ENCODE measurements at regions not wholly inside any gene's neighbourhood (a gene's known extent, or its start where the extent isn't known, plus 50 kb on each side); places are given as distances from the start of the nearest gene placed in this dataset.
"Not testable (repeated sequence)": the region's sequence is repeated elsewhere in the genome, so short reads cannot be mapped to it uniquely, and the experiment has no call there.

- DNase-seq: no peak
Measured at GRCh38 chr10:2049560-2049959, 312.2 kb upstream of the ADARB2 start.

GRCh38 chr10:2048337-2048973 lies 311.1 kb upstream of the ADARB2 start:
- no peak for DNase-seq

GRCh38 chr10:2047679-2048078 lies 310.4 kb upstream of the ADARB2 start:
- no peak for DNase-seq

- DNase-seq: no peak
Measured at GRCh38 chr10:2043379-2043778, 306.1 kb upstream of the ADARB2 start.

- no peak for DNase-seq
Measured at GRCh38 chr10:2038036-2038435, 300.7 kb upstream of the ADARB2 start.

GRCh38 chr10:2037246-2037645 lies 299.9 kb upstream of the ADARB2 start:
- no peak for DNase-seq

GRCh38 chr10:2036209-2036608 lies 298.9 kb upstream of the ADARB2 start:
- DNase-seq: no peak

- no peak for DNase-seq
Measured at GRCh38 chr10:2030046-2030445, 292.7 kb upstream of the ADARB2 start.

GRCh38 chr10:2026936-2027335 lies 289.6 kb upstream of the ADARB2 start:
- no peak for DNase-seq

GRCh38 chr10:2024750-2025149 lies 287.4 kb upstream of the ADARB2 start:
- DNase-seq: not testable (repeated sequence)

GRCh38 chr10:2023687-2024086 lies 286.4 kb upstream of the ADARB2 start:
- DNase-seq: no peak

GRCh38 chr10:2022401-2022800 lies 285.1 kb upstream of the ADARB2 start:
- DNase-seq: no peak

- no peak for DNase-seq
Measured at GRCh38 chr10:2020836-2021235, 283.5 kb upstream of the ADARB2 start.

GRCh38 chr10:2019803-2020202 lies 282.5 kb upstream of the ADARB2 start:
- no peak for DNase-seq

GRCh38 chr10:2019281-2019680 lies 282.0 kb upstream of the ADARB2 start:
- DNase-seq: no peak

GRCh38 chr10:2014541-2014940 lies 277.2 kb upstream of the ADARB2 start:
- no peak for DNase-seq

- DNase-seq: no peak
Measured at GRCh38 chr10:2012209-2012608, 274.9 kb upstream of the ADARB2 start.

GRCh38 chr10:2011106-2011716 lies 273.9 kb upstream of the ADARB2 start:
- DNase-seq: no peak

- DNase-seq: no peak
Measured at GRCh38 chr10:2005546-2005945, 268.2 kb upstream of the ADARB2 start.

- no peak for DNase-seq
Measured at GRCh38 chr10:1992930-1993329, 255.6 kb upstream of the ADARB2 start.

- no peak for DNase-seq
Measured at GRCh38 chr10:1989090-1989489, 251.8 kb upstream of the ADARB2 start.

GRCh38 chr10:1981976-1982375 lies 244.7 kb upstream of the ADARB2 start:
- DNase-seq: no peak

GRCh38 chr10:1980459-1980858 lies 243.1 kb upstream of the ADARB2 start:
- no peak for DNase-seq

- no peak for DNase-seq
Measured at GRCh38 chr10:1978584-1978983, 241.3 kb upstream of the ADARB2 start.

GRCh38 chr10:1977461-1977860 lies 240.1 kb upstream of the ADARB2 start:
- no peak for DNase-seq

Data from islet precursor cell (in vitro differentiated cells).